Right lobe of liver (tissue), 6 donors: ENCODE measurements at regions not wholly inside any gene's neighbourhood (a gene's known extent, or its start where the extent isn't known, plus 50 kb on each side); places are given as distances from the start of the nearest gene placed in this dataset.
A peak's percentile ranks its signal among the peaks of the same experiment; 100 is the strongest.
"Not testable (repeated sequence)": the region's sequence is repeated elsewhere in the genome, so short reads cannot be mapped to it uniquely, and the experiment has no call there.

Experiments used
- ATAC-seq, 4 donors: fragments of 200-7000 bp; cut with Tn5 transposase; one replicate each; pipeline ENCODE4 v1.9.1; 2020; ENCODE audit warnings: mild to moderate bottlenecking in 4 of 4, moderate library complexity in 4 of 4
- DNase-seq, 3 donors: peaks; one replicate each; pipeline ENCODE4 v3.0.0-alpha.2; 2020
- H3K27ac ChIP-seq, 3 donors: fragments of 200-600 bp; one replicate each; pipeline ENCODE4 v1.8.0; 2022
- H3K27me3 ChIP-seq, 2 donors: fragments of 200-600 bp; one replicate each; pipeline ENCODE4 v1.8.0; 2022
- H3K36me3 ChIP-seq, 4 donors: fragments of 200-600 bp; sonication (generic) in 1 of 4; one replicate each; pipeline versions ENCODE4 v1.5.1 to v1.8.0; 2017 to 2022; ENCODE audit warnings: control low read depth in 1 of 4
- H3K4me1 ChIP-seq, 4 donors: fragments of 200-600 bp; sonication (generic) in 1 of 4; one replicate each; pipeline versions ENCODE4 v1.5.1 to v1.8.0; 2017 to 2022; ENCODE audit warnings: control low read depth in 1 of 4
- H3K4me3 ChIP-seq, 3 donors: fragments of 200-600 bp; one replicate each; pipeline ENCODE4 v1.8.0; 2022
- H3K9me3 ChIP-seq, 4 donors: fragments of 200-600 bp; sonication (generic) in 1 of 4; one replicate each; pipeline versions ENCODE4 v1.5.1 to v1.8.0; 2017 to 2022; ENCODE audit warnings: control low read depth in 1 of 4
- CTCF ChIP-seq, 4 donors: fragments of 200-600 bp in 3 of 4; fragments of 450-650 bp in 1 of 4; IDR thresholded peaks; one replicate each; pipeline versions ENCODE4 v1.5.1 to v1.8.0; 2016 to 2022; ENCODE audit warnings: antibody characterized with exemption in 4 of 4, mild to moderate bottlenecking in 2 of 4
- POLR2A ChIP-seq: fragments of 450-650 bp; IDR thresholded peaks from one replicate; pipeline ENCODE4 v1.6.1; 2017; ENCODE audit warnings: antibody characterized with exemption, mild to moderate bottlenecking
- WGBS: methylation state at CpG from one replicate; pipeline ENCODE4 v1.1.6; 2018; ENCODE audit warnings: low coverage, low lambda C conversion rate; ENCODE audit not compliant: insufficient coverage; ENCODE audit errors: missing lambda C conversion rate; 5-methylcytosine and 5-hydroxymethylcytosine counted together
- intact Hi-C, 2 donors: fragments of 100-400 bp; cut with DNase I; formaldehyde crosslinking; loops; one replicate each; pipeline versions ENCODE4 v1.11.2 to v1.14.1; 2022
- donor health status: DM: no; HTN: yes; CAD: no.
- donor health status: DM: no; HTN: no; CAD: no.
- donor health status: DM: no; HTN: no; CAD: no.
- donor health status: DM: no; HTN: yes; CAD: no.
- donor health status: DM: no; HTN: yes; CAD: no.

DNA sequence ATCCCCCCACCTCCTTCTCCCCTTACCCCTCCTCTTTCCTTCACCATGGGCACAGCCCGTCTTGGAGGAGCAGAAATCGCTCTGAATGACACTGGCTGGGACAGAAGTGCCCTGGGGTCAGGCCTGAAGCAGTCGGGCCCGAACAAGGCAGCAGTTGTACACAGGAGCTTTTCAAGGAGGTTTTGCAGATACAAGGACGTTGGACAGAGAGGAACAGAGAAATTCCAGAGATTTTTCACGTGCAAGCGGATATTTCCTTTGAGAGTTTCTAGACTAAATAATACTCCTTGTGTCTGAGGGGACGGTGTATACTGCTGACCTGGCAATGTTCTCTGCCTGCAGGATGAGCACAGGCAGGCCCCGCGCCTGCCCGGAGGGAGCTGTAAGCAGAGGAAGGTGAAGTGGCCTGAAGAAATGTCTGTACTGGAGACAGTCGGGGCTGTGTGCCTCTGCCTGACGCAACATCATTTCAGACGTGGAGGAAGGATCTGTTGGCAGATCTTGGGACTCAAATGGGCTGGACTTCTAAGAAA lies 95.3 kb upstream of the SLC25A33 start:
- Histone ChIP-seq H3K36me3 (no peaks in the 10 kb centered on the region), H3K9me3 (no peaks in the 10 kb centered on the region), H3K27me3 (no peaks in the 10 kb centered on the region), H3K4me1 (peaks cover under 1 to 74% (median 40%) of the 10 kb centered on the region in 4 donors), H3K27ac (peak overlapping the region; percentile 7 to 99 (median 98)), H3K4me3 (no peak overlapping the region)
- TF ChIP-seq CTCF (IDR thresholded peaks at IDR 0.05) (no peak), POLR2A (no peak)
- ATAC-seq (peak in 1 of 4 donors; percentile 39), DNase-seq (no peak)
- 60% methylated on average over 9 of the region's 14 CpGs for WGBS
- intact Hi-C loops: no loop called here

GRCh38 chr1:9444532-9444931 lies 94.7 kb upstream of the SLC25A33 start:
- TF ChIP-seq POLR2A: no peak
- no peak for TF ChIP-seq CTCF (IDR thresholded peaks at IDR 0.05)
- intact Hi-C loops: no loop called here
- ATAC-seq: no peak
- Histone ChIP-seq H3K9me3 (no peaks in the 10 kb centered on the region), H3K27ac (peak overlapping the region in 1 of 3 donors; percentile 98), H3K4me1 (peaks cover 2 to 73% (median 37%) of the 10 kb centered on the region in 4 donors), H3K27me3 (no peaks in the 10 kb centered on the region), H3K4me3 (no peak overlapping the region), H3K36me3 (no peaks in the 10 kb centered on the region)
- DNase-seq: no peak
- 90% methylated on average over 10 of the region's 12 CpGs for WGBS

DNA sequence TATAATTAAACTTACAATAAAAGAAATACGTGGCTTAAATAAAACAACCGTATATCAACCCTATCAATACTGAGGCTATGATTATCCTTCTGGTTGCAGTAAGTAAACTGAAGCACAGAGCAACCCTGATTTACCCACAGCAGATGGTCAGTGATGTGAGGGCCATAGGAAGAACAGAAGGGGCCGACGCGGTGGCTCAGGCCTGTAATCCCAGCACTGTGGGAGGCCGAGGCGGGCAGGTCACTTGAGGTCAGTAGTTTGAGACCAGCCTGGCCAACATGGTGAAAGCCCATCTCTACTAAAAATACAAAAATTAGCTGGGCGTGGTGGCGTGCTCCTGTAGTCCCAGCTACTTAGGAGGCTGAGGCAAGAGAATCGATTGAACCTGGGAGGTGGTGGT lies 94.2 kb upstream of the SLC25A33 start:
- H3K27me3 ChIP-seq, H3K27ac ChIP-seq, ATAC-seq, H3K4me3 ChIP-seq, DNase-seq, H3K9me3 ChIP-seq, intact Hi-C loops, H3K36me3 ChIP-seq: not testable (repeated sequence)
- peaks cover 2 to 68% (median 34%) of the 10 kb centered on the region in 4 donors for H3K4me1 ChIP-seq
- WGBS: 98% methylated on average over 4 of the region's 10 CpGs

DNA sequence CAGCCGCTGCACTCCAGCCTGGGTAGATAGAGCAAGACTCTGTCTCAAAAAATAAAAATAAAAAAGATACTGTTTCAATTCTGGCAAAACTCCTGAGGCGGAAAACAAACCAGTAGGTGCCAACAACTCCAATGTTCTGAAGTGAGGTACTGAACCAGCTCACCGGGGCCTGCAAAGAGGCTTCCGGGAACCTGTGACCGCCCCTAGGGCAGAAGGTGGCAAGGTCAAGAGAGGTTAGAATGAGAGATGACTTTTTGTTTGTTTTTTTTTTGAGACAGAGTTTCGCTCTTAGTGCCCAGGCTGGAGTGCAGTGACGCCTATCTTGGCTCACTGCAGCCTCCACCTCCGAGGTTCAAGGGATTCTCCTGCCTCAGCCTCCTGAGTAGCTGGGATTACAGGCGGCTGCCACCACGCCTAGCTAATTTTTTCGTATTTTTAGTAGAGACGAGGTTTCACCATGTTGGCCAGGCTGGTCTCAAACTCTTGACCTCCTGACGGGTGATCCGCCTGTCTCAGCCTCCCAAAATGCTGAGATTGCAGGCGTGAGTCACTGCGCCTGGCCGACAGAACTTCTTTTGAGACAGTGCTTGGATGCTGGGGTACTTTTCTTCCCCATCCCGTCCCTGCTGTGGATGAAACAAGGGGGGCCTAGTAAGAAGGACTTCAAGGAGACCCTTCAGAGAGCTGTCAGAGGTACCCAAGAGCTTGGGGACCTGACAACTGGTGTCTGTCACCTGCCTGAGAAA lies 91.9 kb upstream of the SLC25A33 start:
- ATAC-seq (peak; percentile 71 to 86 (median 77)), DNase-seq (peak; percentile 62 to 82 (median 77))
- no peak overlapping the region for H3K4me3 ChIP-seq
- no peak for TF ChIP-seq CTCF (IDR thresholded peaks at IDR 0.05)
- TF ChIP-seq POLR2A: peak; percentile 46
- WGBS: 58% methylated on average over 7 of the region's 18 CpGs
- no peaks in the 10 kb centered on the region for H3K36me3 ChIP-seq
- no peaks in the 10 kb centered on the region for H3K27me3 ChIP-seq
- peaks cover 0 to 56% (median 26%) of the 10 kb centered on the region in 4 donors for H3K4me1 ChIP-seq
- no peaks in the 10 kb centered on the region for H3K9me3 ChIP-seq
- intact Hi-C loops: no loop called here
- peak overlapping the region; percentile 77 to 94 (median 88) for H3K27ac ChIP-seq
